Suprapubic skin (tissue), 3 donors: ENCODE measurements at regions not wholly inside any gene's neighbourhood (a gene's known extent, or its start where the extent isn't known, plus 50 kb on each side); places are given as distances from the start of the nearest gene placed in this dataset.

ENCODE experiments used
- CTCF ChIP-seq, 2 donors: fragments of 200-600 bp in 1 of 2; fragments of 450-650 bp in 1 of 2; sonication (generic) in 1 of 2; IDR thresholded peaks; one replicate each; pipeline ENCODE4 v1.5.1; 2016 to 2019; ENCODE audit warnings: antibody characterized with exemption in 2 of 2, mild to moderate bottlenecking in 1 of 2, moderate library complexity in 1 of 2
- POLR2AphosphoS5 ChIP-seq, 3 donors: sonication (generic); formaldehyde crosslinking; IDR thresholded peaks; one replicate each; pipeline ENCODE4 v1.6.1; 2017; ENCODE audit warnings: antibody characterized with exemption in 3 of 3

GRCh38 chr18:78711971-78712370, 267.6 kb upstream of the SALL3 start:
- TF ChIP-seq CTCF (IDR thresholded peaks at IDR 0.05) (no peak), POLR2AphosphoS5 (IDR thresholded peaks at IDR 0.05) (no peak)
